DMS153 (cell line): ENCODE measurements at regions not wholly inside any gene's neighbourhood (a gene's known extent, or its start where the extent isn't known, plus 50 kb on each side); places are given as distances from the start of the nearest gene placed in this dataset.

Source experiments
- DNase-seq: peaks from one replicate; lab custom pipeline; 2025; lab: John Stamatoyannopoulos, UW

DNA sequence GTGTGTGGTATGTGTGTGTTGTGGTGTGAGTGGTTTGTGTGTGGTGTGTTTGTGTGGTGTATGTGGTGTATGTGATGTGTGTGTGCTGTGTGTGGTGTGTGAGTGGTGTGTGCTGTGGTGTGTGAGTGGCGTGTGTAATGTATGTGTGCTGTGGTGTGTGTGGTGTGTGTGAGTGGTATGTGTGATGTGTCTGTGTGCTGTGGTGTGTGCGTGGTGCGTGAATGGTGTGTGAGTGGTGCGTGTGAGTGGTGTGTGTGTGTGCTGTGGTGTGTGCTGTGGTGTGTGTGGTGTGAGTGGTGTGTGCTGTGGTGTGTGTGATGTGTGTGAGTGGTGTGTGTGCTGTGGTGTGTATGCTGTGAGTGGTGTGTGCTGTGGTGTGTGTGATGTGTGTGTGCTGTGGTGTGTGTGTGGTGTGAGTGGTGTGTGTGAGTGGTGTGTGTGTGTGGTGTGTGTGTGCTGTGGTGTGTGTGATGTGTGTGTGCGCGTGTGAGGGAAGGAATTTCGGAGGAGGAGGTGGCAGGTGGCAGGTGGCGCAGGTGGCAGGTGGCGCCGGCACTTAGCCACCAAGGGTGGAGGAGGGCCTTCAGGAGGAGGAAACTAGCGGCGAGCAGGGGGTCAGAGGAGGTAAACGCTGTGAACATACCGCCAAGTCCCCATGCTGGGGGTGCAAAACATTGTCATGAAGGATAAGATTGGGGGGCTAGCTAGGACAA is 191.8 kb downstream of the MELK start:
- DNase-seq = peak; percentile 62

DNA sequence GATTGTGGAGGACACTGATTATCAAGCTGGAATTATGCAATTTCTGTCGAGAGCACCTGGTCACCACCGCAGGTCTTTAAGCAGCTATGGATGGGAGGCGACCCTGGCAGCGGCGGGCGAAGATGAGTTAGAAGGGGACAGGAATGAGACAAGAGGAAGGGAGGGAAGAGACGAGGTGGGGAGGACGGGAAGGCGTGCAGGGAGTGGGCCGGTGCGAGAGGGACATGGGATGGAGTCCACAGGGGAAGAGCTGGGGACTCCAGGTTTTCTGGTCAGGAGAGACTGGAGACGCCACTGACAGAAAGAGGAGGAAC is 192.3 kb downstream of the MELK start:
- DNase-seq = no peak

DNA sequence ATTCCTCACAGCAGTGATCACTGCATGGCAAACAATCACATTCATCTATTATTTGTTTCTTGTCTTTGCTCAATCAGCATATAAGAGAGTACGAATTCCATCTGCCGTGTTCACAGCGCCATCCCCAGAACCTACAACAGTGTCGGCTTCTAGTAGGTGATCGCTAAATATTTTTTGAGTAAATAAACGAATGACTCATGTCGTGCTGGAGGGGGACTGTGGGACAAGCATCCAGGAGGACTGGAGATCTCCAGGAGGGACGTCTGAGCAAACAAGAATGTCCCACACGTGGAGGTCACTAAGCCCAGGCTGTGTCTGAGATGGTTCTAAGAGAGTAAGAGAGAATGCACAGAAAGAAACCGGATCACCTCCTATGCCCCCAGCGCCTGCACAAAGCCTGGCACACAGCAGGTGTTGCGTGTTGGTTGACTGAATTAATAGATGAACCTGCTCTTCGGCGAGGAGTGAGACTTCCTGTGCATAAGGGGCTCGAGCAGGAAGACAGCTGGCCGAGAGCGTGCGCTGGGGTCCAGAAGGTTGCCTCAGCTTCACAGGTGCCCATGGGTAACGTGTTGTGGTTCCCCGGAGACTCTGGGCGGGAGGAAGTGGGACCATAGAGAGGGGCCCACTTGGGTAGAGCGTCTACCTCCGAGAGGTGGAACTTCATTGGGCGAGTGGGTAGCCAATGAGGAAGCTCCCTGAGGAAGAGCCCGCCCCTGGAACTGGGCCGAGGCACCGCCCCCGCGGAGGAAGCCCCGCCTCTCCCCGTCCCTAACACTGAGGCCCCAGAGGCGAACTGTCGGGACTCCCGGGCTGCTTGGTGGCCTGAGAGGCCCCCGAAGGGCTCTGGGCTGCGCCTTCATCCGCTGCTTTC is 193.0 kb downstream of the MELK start:
- peak; percentile 97 for DNase-seq

DNA sequence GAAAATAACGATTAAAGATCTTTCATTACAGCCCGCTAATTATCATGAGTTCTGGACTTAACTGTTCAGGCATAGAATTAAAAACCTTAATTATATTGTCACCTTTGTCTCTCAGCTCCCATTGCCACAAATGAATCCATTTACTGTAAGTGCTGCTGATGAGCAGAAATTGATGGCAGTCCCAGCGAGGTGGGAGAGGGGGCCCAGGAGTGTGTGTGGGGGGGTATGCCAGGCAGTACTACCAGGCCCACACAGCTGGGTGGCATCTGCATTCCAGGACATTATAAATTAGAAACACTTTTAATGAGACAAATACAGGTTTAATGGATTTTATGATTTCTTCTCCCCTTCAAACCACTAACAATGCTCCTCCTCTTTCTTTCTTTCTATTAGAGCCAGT is 196.0 kb downstream of the MELK start:
- no peak for DNase-seq

DNA sequence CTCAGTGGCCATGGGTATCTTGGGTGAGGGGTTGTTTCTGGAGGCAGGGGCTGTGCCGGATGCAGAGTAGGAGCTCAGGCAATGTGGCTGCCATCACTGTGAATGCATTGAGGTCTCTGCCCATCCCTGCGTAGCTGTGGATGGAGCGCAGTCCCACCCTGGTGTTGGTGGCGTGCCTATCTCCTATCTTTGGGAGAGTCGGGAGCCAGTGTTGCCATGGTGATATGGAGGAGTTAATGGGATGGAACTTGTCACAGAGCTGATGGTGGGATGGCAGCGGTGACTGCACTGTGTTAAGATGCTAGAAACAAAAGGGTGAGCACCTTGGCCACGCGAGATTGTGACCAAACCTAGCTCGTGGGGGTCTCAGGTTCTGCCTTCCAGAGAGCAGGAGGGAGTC is 197.3 kb downstream of the MELK start:
- DNase-seq = no peak

DNA sequence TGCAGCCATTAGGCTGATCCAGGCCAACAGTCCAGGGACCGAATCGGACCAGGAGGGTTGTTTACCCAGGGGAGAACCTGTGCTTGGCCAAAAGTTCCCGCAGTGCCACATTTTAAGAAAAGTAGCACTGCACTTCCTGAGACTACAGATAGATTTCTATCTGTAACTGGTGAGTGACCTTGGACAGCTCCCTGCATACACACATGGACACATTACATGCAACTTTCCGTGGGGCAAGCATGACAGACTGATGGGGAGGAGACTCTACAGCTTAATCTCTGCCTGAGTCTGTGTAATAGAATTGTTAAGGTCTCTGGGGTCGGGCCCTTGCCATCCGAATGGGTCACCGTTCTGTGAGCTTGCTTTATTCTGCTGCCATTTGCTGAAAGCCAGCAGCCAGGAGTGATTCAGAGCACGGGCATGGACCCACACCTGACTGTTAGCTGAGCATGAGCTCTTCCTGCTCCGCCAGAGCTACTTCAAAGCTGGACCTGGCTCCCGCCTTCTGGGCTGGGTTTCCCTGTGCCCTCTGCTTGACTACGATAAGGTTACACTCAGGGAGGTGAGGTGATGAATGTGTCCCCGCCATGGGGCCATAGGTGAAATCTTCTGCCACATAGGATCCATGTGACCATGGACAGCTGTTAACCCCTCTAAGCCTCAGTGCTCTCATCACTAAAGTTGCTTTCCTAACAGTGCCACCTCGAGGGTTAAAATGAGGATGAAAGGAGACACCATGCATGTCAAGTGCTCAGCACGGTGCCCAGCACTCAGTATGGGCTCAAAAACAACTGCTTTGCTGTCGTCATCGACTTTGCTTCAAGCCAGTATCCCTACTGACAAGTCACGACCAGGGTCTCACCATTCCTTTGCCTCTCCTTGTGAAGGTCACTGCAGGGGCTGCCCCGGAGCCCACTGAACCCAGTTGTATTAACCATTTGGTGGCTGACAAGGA is 200.0 kb downstream of the MELK start:
- no peak for DNase-seq

DNA sequence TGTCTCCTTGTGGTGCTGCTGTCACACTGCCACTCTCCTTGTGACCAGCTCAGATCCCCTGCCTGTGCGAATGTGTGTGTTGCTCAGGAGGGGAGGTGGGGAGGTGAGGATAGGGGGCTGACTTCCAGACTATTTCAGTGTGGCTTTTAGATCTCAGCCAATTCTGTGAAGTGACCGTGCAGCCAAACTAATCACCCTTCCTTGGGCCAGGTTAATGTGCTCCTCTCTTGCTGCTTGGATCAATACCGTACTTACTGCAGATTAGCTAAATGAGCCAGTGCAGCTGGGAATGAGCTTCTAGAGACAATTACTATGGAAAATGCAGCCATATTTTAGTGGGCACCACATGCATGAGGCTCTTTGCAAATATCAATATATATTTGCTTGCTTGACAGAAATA is 206.0 kb downstream of the MELK start:
- DNase-seq = no peak

DNA sequence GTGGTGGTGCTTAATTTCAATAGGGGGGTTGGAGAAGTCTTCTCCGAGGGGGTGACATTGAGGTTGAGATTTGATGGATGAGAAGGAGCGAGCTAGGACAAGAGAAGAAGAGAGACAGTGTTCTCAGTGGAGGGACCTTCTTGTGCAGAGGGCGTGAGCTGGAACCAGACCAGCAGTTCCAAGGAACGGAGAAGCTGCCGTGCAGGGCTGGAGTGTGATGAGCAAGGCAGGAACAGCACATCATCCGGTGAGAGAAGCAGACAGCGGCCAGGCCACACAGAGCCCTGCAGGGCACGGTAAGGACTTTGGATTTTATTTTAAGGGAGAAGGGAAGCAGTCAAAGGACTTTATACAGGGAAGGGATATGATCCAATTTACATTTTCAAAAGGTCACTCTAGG is 206.9 kb downstream of the MELK start:
- DNase-seq = no peak

DNA sequence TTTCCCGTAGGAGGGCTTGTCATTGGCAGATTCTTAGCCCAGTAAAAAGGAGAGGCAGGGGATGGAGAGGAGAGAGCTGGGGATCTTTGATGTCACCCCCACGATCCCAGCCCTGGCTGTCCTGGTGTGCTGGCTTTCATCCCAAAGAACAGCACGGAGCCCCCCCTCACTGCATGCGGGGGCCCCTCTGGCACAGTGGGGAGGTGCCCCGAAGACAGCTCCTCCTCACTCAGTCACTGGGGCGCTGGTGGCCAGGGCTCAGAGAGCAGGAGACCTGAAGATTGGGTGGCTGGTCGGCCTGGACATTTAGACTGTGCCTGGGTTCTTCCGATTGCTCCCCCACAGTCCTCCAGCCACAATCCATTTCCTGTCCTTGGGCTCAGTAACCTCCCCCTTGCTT is 207.5 kb downstream of the MELK start:
- no peak for DNase-seq

DNA sequence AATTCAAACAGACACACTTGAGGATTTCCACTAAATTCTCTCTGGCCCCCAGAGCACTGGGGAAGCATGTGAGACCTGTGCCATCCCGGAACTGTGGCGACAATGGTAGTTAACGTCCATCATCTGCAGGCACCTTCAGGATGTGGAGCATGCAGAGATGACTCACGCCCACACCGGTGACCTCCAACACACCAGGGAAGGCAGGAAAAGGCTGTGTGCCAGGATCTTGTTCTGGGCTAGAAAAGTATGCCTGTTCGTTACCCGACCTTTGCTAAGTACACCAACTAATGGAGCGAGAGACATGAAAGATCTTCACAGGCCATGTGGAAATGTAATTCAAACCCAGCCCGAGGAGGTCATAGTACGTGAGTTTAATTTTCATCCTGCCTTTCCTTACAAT is 208.8 kb downstream of the MELK start:
- DNase-seq = no peak
